ENCODE measurements at regions not wholly inside any gene's neighbourhood (a gene's known extent, or its start where the extent isn't known, plus 50 kb on each side); places are given as distances from the start of the nearest gene placed in this dataset.

DNA sequence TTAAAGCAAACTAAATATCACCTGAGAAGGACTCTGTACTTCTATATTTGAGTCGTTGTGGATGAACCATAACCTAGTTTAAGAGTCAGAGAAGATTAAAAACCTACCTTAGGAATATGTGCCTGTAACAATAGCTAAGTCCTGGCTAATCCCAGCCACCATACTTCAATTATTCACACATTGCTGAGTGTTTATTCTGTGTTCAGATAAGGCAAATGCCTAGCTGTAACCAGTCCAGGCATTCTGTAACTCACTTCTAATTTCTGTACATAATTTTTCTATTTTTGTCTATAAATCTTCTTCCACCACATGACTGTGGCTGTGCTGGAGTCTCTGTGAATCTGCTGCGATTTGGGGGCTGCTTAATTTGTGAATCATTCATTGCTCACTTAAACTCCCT, 441.9 kb upstream of the ADAMTS5 start:
- in situ Hi-C loops (cut with MboI; ENCODE audit: low pct_ligation_motif_present in 1 of 4, low pct_unique_long_range_greater_than_20kb in 1 of 4, low sequenced_read_pairs in 3 of 4) (no loop called here), intact Hi-C loops (cut with DNase I; ENCODE audit: low total_unique reads) (loop anchor here (5.0 kb wide), 1 partner anchor 1177 kb away; no protein-coding TSS in a partner anchor)
- TF ChIP-seq CTCF (IDR thresholded peaks at IDR 0.05) (no peak), POLR2A (IDR thresholded peaks at IDR 0.05) (no peak), POLR2AphosphoS5 (IDR thresholded peaks at IDR 0.05) (no peak), EP300 (IDR thresholded peaks at IDR 0.05; ENCODE audit: low read depth) (no peak)

DNA sequence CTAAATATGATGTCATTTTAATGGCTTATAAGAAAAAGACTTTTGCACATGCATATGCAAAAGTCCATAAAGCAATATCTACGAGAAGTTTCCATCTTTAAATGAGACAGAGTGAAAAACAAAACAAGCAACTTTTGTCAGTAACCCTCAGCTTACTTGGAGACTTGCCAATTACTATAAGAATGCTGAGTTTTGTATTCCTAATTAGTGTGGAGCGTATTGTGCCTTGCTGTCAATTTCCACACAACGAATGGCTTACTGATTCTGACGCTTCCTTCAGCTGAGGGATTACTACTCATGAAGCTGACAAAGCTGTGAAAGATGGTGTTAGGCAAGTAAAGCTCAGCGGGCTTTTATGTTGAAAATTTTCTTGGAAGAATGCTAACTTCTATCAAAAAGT, 440.4 kb upstream of the ADAMTS5 start:
- intact Hi-C loops (cut with DNase I; ENCODE audit: low total_unique reads), result loop anchor here (5.0 kb wide), 1 partner anchor 1175 kb away; no protein-coding TSS in a partner anchor
- WGBS, 2 donors (ENCODE audit: low coverage in 1 of 2), result 53 to 58% methylated on average over 5 of the region's 5 CpGs
- TF ChIP-seq CTCF (IDR thresholded peaks at IDR 0.05), result no peak
- TF ChIP-seq POLR2AphosphoS5 (IDR thresholded peaks at IDR 0.05), result no peak
- no peak for TF ChIP-seq POLR2A (IDR thresholded peaks at IDR 0.05)
- no peak for TF ChIP-seq EP300 (IDR thresholded peaks at IDR 0.05; ENCODE audit: low read depth)
- no peaks in the 10 kb centered on the region for H3K27me3 ChIP-seq
- H3K4me3 ChIP-seq, result no peak overlapping the region
- in situ Hi-C loops (cut with MboI; ENCODE audit: low pct_ligation_motif_present in 1 of 4, low pct_unique_long_range_greater_than_20kb in 1 of 4, low sequenced_read_pairs in 3 of 4), result no loop called here
- H3K4me1 ChIP-seq, result peaks cover 0 to 26% (median 5%) of the 10 kb centered on the region in 4 donors
- no peak overlapping the region for H3K27ac ChIP-seq
- no peaks in the 10 kb centered on the region for H3K36me3 ChIP-seq
- no peak for DNase-seq
- no peaks in the 10 kb centered on the region for H3K9me3 ChIP-seq

More for the DNA sequence above, 441.9 kb upstream of the ADAMTS5 start:
- no peaks in the 10 kb centered on the region for H3K27me3 ChIP-seq
- H3K27ac ChIP-seq, result no peak overlapping the region
- H3K4me3 ChIP-seq, result no peak overlapping the region
- no peaks in the 10 kb centered on the region for H3K36me3 ChIP-seq
- peaks cover 0 to 39% (median 9%) of the 10 kb centered on the region in 4 donors for H3K4me1 ChIP-seq
- H3K9me3 ChIP-seq, result no peaks in the 10 kb centered on the region
- DNase-seq, result no peak
- WGBS, 2 donors (ENCODE audit: low coverage in 1 of 2), result 46 to 48% methylated on average over 2 of the region's 2 CpGs

GRCh38 chr21:27406300-27407009, 439.6 kb upstream of the ADAMTS5 start:
- WGBS, 2 donors (ENCODE audit: low coverage in 1 of 2), result 56% methylated on average over 3 of the region's 3 CpGs
- H3K27me3 ChIP-seq, result no peaks in the 10 kb centered on the region
- no peak overlapping the region for H3K27ac ChIP-seq
- peaks cover 0 to 22% (median 5%) of the 10 kb centered on the region in 4 donors for H3K4me1 ChIP-seq
- no peak for DNase-seq
- no peaks in the 10 kb centered on the region for H3K9me3 ChIP-seq
- TF ChIP-seq POLR2AphosphoS5 (IDR thresholded peaks at IDR 0.05) (peak in 1 of 3 donors; percentile 11), EP300 (IDR thresholded peaks at IDR 0.05; ENCODE audit: low read depth) (no peak), CTCF (IDR thresholded peaks at IDR 0.05) (no peak), POLR2A (IDR thresholded peaks at IDR 0.05) (no peak)
- no peaks in the 10 kb centered on the region for H3K36me3 ChIP-seq
- in situ Hi-C loops (cut with MboI; ENCODE audit: low pct_ligation_motif_present in 1 of 4, low pct_unique_long_range_greater_than_20kb in 1 of 4, low sequenced_read_pairs in 3 of 4), result no loop called here
- no peak overlapping the region for H3K4me3 ChIP-seq
- intact Hi-C loops (cut with DNase I; ENCODE audit: low total_unique reads), result loop anchor here (5.0 kb wide), 1 partner anchor 1174 kb away; no protein-coding TSS in a partner anchor

- Histone ChIP-seq H3K4me3 (no peak overlapping the region), H3K9me3 (no peaks in the 10 kb centered on the region), H3K36me3 (no peaks in the 10 kb centered on the region), H3K27ac (no peak overlapping the region), H3K4me1 (peaks cover 0 to 12% (median 0%) of the 10 kb centered on the region in 4 donors), H3K27me3 (no peaks in the 10 kb centered on the region)
- no peak for TF ChIP-seq POLR2AphosphoS5 (IDR thresholded peaks at IDR 0.05)
- no peak for TF ChIP-seq EP300 (IDR thresholded peaks at IDR 0.05; ENCODE audit: low read depth)
- no peak for TF ChIP-seq CTCF (IDR thresholded peaks at IDR 0.05)
- TF ChIP-seq POLR2A (IDR thresholded peaks at IDR 0.05), result no peak
- intact Hi-C loops (cut with DNase I; ENCODE audit: low total_unique reads), result no loop called here
- DNase-seq, result no peak
- 85 to 96% methylated on average over 2 to 3 of the region's 3 CpGs for WGBS, 2 donors (ENCODE audit: low coverage in 1 of 2)
- in situ Hi-C loops (cut with MboI; ENCODE audit: low pct_ligation_motif_present in 1 of 4, low pct_unique_long_range_greater_than_20kb in 1 of 4, low sequenced_read_pairs in 3 of 4), result no loop called here
Observed at GRCh38 chr21:27403011-27403410, 436.1 kb upstream of the ADAMTS5 start.

Measured in transverse colon (tissue), 4 donors.